Kidney glomerular epithelial cell (primary cell): ENCODE measurements at regions not wholly inside any gene's neighbourhood (a gene's known extent, or its start where the extent isn't known, plus 50 kb on each side); places are given as distances from the start of the nearest gene placed in this dataset.

Source experiments
- DNase-seq: peaks from one replicate; lab custom pipeline; 2025; lab: John Stamatoyannopoulos, UW

DNA sequence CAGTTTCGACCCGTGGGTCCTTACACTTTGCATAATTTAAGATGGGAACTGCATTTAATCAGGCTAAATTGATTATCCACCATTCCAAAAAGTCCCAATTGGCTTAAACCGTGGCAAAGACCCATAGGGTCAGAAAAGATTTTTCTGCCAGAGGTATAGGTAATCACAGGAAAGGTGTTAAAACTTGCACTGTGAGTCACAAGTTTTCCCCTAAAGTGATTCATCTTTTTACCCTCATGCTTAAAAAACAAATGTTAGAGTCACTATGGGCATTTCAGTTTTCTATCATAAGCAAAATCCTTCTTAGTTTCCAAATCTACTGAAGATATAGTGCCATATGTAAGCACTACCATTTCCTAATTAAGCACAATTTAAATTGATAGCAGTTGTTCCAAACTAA, 1079.8 kb downstream of the ADGRL2 start:
- no peak for DNase-seq

DNA sequence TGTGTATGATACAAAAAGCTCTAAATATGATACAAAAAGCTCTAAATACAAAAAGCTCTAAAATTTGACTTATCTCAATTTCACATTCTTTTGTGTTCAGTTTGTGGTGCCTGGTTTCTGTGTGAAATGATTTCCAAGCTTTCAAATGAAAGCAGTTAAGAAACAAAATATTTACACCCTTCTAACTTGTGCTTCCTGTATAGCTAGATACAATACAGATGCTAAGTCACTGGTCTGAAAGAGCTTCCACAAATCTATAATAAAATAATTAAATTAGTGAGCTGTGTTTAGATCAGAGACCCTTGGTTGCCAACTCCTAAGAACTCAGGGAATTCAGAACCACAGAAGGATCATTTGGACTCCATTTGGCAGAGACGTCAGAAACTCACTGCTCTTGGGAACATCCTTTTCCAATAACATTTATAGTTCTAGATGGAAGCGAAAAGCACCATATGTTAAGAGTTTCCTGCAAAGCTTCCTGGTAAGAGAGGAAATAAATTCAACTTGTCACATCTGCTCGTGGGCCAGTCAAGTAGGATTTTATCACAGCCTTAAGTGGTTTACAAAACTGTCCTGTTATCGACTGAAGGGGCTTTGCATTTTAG, 1079.1 kb downstream of the ADGRL2 start:
- no peak for DNase-seq

DNA sequence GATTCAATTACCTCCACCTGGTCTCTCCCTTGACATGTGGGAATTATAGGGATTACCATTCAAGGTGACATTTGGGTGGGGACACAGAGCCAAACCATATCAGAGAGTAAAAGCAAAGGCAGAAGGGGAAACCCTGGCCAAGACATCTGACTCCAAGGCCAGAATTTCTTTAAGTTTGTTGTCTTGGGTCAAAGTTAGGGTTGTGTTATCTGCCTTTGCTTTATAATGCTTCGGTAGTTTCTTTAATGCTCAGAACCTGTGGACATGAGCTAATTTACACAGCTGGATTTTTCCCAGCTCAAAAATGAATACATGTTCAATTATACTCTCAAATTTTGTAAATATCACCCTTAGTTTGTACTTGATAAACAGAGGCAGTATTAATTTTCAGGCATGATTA, 1074.4 kb downstream of the ADGRL2 start:
- no peak for DNase-seq

DNA sequence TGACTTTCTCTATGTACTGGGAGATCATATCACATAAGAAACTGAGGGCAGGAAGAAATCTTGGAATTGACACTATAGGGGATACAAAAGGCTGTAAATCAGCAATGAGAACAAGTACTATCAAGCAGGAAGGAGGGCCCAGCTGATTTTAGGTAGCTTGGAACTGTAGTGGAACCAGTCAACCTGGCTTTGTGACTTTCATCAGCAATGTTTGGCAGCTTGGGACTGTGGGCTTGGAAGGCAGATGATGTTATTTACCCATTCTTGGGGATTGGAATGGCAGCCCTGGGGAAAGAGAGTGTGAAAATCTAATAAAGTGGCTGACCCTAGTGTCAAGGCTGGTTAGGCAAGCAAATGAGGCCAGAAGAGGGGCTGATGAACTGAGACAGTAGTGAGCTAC, 1073.3 kb downstream of the ADGRL2 start:
- DNase-seq: no peak

DNA sequence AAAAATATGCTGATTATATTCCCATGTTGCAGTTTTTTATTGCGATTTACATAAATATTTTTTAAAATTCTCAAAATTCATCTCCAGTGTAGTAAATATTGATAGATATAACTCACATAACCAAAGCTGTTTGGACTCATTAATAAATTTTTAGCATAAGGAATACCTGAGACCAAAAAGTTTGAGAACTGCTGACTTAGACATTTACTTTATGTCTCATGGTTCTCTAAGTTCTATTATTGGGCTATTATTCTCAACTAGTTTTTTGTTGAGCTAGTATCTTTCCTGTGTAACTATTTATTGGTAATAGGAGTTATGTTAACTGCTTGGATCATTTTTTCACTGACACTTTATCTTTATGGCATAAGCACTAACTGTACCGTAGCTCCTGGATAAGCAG, 1069.6 kb downstream of the ADGRL2 start:
- no peak for DNase-seq

DNA sequence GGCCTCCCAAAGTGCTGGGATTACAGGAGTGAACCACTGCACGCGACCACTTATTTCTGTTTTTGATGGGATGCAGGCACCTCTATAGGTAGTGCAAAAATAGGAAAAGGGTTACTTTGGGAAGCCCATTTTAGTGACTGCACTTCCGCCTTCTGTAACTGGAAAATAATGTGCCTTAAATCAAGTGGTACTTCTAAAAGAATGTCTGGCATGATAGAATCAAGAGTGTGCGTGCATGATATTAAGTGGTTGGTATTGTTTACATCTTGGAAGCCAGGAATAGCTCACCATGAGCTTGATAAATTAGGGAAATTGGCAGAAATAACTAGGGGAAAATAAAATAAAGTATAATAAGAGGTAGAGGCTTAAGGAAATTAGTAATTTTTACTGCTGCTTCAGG, 1067.0 kb downstream of the ADGRL2 start:
- DNase-seq: no peak

DNA sequence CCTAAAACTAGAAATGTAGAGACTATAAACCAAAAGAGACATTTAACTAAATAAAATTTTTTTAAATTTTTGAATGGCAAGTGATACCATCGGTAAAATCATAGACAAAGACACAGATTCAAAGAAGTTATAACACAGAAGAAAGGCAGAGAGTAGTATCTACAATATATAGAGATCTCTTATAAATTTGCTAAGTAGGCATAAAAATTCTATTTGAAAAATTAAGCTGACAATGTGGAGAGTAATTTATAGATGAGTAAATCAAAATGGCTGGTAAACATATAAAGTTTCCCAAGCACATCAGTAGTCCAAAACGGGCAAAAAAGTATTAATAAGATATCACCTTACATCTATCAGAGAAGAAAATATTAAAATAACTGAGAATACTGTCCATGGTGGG, 1061.0 kb downstream of the ADGRL2 start:
- DNase-seq: no peak

DNA sequence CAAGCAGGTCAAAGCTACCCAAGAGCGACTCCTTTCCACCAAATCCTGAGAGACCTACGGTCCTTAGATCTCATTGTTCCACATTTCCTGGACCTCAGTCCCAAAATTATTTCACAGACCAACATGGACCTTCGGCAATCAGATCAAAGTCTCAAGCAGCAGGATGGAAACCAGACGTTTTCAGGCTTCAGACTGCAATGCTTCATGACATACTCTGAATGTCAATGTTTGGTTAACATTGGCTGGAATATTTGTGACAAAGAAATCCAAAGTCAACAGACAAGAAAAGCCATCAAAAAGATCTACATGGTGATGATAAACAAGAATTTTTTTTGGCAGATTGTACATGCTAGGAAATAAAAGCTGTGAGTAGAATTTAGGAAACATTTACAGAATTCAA, 1057.3 kb downstream of the ADGRL2 start:
- DNase-seq: no peak

DNA sequence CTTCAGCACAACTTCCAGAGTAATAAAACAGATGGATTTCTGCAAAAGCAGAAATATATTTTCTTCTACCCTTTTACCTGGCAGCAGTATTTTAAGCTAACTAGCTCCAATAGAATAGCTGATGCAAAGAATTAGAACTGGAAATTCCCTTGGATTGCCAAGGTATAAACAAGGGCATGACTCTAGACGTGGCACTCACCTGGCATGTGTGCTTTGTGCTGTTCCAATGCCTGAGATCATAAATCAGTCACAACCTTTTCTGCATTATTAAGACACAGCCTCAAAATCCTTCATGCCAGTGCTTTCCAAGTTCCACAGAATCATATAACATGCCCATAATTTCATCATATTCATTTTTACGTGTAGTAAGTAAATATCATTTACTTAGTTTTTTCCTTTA, 1048.7 kb downstream of the ADGRL2 start:
- DNase-seq: no peak

DNA sequence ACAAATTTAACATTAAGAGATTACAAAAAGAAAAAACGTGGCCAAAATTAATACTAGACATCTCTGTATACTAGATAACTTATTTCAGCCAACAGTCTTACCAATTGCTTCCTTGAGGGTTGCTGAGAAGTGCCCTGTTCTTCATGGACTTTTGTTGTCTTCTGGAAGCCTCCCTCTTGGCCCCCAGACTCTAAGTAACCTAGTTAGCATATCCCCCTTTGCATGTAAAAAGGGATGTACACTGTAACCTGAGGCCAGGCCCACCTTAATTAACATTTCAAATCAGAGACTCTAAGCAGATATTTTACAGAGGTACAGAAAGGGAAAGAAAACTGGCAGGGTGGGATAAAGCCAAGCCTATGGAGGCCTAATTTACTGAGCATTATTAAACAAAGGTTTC, 1047.3 kb downstream of the ADGRL2 start:
- no peak for DNase-seq

DNA sequence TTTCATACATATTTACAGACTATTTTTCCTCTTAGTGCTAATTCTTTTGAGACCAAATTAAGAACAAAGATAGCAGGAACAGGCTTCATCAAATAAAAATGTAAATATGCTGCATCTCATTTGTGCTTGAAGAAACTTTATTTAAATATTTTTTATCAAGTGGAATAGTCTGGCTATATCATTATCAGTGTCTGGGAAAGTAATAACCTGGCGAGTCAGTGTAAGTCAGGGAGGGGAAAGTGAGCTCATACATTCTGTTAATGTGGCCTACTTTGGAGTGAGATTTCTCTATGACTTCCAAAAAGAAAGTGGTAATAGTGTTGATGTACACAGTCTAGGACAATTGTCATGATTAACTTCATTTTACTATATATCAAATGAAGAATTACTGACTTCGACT, 1045.1 kb downstream of the ADGRL2 start:
- DNase-seq: no peak

DNA sequence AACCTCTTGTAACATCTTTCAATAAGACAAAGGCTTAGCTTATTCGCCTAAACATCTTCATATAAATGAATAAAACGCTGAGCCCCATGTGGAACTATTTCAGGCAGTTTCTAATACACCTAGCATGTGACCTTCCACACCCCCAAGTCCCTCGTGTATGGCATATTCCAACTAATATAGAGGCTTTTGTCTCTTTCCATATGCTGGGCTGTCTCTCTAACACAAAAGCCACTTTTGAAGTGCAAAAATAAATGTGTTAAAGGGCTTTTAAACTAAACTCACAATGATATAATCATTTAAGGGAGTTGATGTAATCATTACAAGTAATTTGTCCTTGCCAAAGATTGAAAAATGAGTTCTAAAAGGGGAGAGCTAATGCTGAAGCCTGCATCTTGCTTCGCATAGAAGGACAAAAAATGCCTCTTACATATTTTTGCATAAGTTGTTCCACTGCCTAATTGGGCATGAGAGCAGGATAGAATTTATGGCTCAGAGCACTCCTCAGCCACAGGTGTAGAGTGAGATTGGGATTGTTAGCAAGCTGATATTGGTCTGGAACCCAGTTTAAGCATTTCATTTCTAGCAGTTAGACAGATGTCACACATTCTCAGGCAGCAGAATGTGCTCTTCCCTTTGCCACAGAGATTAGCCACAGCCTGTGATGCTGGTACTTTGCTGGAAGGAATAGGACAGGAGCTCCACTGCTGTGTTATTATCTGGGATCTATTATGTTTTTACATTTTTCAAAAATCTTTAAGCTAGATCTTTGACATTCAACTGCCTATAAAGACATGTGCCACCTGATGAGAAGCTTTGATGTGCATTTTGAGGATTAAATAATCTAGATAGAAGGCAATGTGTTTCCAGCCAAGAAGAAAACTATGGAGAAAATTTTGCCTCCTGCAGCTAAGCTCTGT, 1044.4 kb downstream of the ADGRL2 start:
- DNase-seq: no peak

DNA sequence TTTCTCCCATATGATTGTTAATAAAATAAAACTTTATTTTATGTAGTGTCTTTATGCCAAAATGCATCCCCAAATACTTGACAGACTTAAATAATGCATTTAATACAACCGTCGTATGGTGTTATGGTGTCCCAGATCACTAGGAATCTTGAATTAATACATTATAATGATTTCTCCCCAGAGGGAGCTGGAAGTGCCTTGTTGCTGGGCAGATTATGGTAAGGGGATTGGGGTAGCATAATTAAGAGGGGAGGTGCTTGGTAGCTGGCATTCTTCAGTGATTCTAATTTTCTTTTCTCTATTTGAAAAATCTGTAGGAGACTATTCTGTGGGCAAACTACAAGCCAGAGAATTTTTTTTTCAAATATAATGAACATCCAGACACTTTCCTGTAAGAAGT, 1043.7 kb downstream of the ADGRL2 start:
- DNase-seq: no peak

DNA sequence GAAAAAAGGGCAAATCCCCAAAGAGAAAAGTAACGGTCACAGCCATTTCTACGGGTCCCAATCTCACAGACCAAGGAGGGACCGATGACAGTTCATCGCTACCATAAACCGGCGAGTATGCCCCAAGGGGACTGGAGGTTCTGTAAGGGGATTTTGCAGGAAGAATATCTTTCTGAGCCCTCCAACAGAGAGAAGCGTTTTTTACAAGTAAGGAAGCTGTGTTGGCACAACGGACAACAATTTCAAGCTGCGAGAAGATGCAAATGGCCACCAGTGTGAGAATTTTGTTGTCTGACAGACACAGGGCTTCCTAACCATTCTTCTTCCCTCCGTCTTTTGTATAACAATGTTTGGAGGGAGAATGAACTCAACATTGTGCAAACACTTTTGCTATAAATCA, 1043.1 kb downstream of the ADGRL2 start:
- DNase-seq: no peak

DNA sequence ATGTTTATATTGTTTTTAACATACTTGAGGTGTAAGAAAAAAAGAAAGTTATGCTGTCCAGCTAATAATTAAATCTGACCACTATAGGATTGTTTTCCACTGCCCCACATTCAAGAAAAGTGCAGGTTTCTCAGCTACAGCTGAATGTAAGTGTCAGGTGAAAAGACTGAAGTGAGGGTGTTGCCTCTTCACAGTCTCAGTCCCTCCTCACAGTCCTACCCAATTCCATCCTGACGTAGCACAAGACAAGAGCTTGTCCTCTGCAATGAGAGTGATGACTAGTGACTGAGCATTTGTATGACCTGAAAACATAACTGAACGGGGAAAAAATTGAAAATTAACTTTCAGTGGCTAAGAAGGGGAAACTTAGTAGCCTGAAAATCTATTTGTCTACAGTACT, 1039.5 kb downstream of the ADGRL2 start:
- DNase-seq: no peak

DNA sequence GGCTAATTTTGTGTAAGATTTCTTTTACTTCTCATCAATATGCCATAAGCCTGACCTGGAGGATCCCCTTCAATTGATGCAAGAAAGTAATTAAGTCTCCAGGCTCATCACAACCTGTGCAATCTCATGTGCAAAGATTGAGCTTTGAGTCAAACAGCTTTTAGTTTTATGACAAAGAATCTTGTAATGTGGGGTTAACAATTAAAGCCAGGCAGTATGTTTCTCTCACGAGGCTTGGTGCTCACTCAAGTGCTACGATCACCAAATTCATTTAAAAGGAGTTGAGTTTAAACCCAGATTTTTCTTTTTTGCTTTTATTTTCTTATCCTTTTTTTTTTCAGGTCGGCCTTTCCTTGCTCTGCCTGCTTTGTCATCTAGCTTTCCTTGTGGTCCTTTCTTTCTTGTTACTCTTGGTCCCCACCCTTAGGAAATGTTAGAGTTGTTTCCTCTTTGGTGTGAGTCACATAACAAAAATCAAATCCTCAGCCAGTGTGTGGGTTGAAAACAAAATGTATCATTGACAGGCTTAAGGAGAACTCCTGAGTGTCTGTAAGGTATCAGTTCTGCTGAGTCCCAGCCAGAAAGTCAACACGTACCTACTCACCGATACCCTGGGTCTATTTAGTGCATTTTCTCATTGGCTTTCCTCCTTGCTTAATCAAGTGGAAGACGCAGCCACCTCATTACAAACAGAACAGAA, 1037.2 kb downstream of the ADGRL2 start:
- peak; percentile 79 for DNase-seq

DNA sequence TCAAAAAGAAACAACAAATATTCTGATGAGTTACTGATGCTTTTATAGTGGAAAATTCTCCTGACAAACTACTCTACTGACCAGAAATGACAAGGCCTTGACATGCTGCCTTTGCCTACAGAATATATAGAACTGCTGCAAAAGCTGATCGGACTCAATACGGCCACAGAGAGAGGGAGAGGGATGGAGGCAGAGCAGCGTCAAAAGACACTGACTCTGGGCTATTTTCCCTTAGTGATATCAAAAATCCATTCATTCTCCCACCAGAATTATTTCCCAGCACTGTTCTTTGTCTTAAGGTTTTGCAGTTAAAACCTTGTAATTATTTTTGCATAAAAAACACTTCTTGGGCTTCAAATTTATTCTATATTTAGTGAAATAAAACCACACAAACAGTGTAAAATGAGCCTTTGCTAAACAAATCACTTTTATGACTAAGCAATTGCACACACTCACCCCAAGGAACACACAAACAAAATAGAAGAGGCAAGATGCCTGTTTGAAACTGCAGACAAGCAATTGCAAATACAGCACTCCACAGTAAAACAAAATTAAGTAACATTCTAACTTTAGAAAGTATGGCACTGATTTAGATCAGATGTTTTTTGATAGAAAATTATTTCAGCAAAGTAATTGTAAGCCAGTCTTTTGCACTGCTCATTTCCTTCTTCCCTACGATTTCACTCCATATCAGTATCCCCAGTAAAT, 1036.4 kb downstream of the ADGRL2 start:
- DNase-seq: no peak

DNA sequence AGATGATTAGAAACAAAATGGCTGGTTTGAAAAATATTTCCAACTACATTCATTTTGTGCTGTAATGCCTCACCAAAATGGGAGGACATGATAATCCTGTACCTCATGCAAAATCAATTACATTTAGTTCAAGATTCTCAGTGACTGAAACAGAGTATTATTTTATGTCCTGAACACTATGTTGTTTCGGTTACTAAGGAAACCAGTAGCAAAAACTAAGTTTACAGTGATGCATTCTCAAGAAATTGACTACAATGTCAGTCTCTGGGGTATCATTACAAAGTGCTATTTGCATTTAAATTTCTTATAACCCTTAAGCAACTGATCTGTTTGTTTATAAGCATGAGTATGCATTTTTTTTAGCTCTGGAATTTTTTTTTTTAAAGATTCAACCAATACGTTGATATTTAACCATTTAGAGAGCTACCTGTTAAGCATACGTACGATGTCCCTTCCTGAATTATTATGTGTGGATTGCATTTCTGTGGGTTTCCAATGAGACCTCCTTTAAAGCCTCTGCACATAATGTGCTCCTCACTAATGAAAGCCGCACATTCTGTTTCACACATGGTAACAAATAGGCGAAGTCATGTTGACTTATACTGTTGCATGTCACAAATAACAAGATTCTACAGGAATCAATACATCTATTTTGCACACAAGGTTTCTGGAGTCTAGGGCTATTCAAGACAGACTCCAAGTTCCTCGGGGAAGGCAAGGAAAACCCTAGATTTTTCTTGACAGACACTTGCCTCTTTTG, 1035.7 kb downstream of the ADGRL2 start:
- DNase-seq: no peak

DNA sequence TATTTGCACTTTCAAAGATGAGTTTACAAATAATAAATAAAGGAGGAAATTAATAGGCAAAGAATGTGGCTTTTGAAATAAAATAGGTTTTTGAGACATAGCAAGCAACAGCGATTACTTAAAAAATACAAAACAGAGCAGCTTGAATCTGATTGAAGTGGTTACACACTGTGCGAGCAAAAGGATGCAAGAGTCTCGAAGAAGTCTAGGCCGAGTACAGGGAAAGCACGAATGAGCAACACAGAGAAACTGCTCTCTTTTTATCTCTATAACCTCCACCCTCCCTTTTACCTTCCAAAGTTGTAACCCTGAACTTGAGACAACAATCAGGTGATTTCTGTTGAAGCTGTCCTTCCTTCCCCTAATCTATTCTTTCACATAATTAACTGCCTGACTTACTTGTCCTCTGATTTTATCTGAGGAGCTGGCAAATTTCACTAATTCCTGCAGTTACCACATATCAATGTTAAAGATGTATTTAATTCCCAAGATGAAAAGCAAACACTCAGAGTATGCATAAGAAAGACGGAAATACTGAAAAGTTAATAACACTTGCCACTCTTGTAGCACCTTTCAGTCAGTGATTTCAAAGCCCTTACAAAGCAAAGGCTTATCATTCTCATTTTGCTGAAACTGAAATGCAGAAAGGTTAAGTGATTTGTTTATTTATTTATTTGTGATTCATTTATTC, 1030.1 kb downstream of the ADGRL2 start:
- no peak for DNase-seq

DNA sequence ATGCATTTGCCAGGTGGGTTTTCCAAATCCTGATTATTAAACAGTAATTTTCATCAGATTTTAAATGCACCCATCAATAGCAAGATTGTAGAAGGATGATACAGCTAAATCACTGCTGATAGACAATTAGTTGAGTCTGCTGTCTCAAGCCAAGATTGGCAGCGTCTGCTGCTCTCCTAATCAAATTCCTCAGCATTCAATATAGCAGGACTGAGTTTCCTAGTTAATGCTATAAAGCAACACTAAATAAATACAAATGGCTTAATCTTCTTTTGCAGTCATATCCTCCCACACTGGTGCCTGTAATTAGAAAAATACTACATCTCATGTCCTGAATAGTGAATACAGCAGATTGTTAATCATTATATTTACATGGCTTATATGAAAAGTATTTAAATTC, 1028.8 kb downstream of the ADGRL2 start:
- DNase-seq: no peak

DNA sequence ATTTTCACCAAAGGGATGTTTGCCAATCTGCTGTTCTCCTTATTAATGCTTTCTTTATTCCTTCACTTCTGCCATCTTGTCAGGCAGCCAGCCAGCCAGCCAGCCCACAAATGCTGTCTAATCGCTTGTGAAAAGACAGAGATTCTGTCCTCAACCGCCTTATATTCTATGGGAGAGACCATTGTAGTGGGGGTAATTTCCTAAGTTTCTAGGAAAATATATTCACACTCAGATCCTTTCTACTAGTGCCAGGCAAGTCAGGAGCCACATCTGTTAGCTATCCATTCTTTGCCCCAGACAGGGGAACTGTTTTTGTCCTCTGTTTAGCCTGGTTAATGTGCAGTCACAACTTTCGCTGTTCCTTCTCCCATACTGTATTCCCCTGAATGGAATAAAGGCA, 1023.1 kb downstream of the ADGRL2 start:
- DNase-seq: no peak
